Posterior vena cava (tissue), 2 donors: ENCODE measurements at regions not wholly inside any gene's neighbourhood (a gene's known extent, or its start where the extent isn't known, plus 50 kb on each side); places are given as distances from the start of the nearest gene placed in this dataset.

ENCODE experiments used
- DNase-seq: peaks from one replicate; pipeline ENCODE4 v3.0.0-alpha.2; 2020; ENCODE audit warnings: low spot score
- intact Hi-C, 2 donors: fragments of 100-400 bp; cut with DNase I; formaldehyde crosslinking; loops; one replicate each; pipeline versions ENCODE4 v1.14.1 to v1.14.2; 2022 to 2023
- microRNA-seq, 2 donors: library from miRNA; unstranded; fragments of <30 nt; microRNA quantifications; one replicate each; pipeline ENCODE4 v1.2.0, GENCODE V29; 2020 to 2021; ENCODE audit warnings: borderline microRNAs expressed in 2 of 2
- donor health status: DM: yes; HTN: yes; CAD: no.
- donor health status: DM: yes; HTN: yes; CAD: no.

DNA sequence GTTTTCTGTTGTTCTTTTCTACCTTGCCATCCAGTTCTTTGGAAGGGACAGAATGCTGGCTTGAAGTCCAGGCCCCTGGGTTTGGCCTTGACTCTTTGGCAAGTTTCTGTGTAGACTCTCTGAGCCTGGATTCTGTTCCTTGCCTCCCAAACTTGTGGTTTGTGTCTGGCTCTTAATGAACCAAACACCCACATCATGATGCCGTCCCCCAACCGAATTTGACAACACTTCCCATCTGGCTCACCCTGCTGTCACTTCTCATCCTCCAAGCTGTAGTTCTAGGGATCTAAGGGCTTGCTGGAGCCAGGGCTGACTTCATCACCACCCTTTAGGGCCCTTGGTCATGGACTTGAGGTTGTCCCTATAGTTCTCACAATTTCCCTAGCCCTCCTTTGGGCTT, 68.9 kb upstream of the CELF4 start:
- intact Hi-C loops: no loop called here
- no peak for DNase-seq

DNA sequence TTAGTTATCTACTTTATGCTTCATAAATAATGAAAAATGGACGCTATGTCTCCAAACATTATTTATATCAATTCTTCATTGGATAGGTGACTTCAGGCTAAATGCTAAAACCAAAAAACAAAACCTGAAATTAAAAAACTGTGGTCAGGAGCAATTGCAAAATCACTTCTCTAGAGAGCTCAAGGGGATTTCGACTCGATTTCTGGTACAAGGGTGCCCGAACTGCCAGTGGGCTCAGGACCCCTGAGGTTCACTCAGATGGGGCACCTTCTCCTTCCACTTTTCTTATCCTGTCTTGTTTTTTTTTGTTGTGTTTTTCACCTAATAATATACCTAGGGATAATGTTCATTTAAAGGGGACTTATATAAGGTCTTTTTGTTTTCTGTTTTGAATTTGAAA, 65.8 kb upstream of the CELF4 start:
- no peak for DNase-seq
- intact Hi-C loops: no loop called here

DNA sequence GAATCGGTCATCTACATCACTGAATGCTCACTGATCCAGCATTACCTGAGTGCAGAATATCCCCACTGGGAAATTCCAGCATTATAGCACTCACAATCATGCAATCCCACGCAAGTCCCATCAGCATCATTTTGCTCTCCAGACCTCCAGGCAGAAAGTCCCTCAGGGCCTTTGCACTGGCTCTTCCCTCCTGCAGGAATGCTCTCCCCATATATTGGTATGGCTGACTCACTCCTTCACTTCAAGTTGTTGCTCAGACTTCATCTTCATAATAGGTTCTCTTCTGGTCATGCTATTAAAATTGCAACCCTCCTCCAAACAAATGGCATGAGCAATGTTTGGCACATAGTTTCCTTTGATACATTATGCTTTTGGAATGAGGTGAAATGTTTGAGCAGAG, 64.7 kb upstream of the CELF4 start:
- intact Hi-C loops: no loop called here
- DNase-seq: no peak

DNA sequence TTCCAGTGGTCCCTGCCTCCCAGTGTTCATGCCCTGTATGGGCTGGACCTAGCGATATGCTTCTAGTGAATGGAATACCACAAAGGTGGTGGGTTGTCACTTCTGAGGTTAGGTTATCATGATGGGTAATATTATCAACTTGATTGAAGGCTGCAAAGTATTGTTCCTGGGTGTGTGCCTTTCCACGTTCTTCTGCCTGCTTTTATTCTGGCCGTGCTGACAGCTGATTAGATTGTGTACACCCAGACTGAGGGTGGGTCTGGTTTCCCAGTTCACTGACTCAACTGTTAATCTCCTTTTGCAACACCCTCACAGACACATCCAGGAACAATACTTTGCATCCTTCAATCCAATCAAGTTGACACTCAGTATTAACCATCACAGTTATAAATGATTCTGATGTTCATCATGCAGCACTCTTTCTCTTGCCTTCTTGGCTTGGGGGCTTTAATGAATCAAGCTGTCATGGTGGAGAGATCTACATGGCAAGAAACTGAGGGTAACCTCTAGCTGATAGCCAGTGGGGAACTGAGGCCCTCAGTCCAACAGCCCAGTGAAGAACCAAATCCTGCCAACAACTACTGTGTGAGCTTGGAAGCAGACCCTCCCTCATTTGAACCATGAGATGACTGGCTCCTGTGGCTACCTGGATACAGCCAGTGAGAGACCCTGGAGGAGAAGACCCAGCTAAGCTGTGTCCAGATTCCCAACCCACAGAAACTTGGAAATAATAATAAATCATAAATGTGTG, 63.0 kb upstream of the CELF4 start:
- intact Hi-C loops: no loop called here
- DNase-seq: no peak

DNA sequence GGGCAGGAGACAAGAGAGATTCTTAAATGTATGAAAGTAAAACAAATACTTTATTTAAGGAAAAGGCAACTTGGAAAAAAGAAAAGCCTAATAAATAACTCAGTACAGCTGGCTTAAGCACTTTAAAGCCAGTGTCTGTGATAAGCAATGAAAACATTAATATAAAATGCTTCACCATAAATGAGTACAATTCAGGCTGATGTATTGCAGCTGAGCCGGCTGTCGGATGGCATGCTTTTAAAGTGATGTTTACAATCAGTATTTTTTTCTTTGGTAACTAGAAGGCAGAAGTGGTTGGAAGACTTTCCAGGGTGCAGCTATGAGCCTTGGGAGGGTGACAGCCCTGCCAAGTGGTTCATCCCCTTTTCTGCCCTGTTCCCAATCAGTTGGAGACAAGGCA, 58.7 kb upstream of the CELF4 start:
- DNase-seq: no peak
- intact Hi-C loops: no loop called here

DNA sequence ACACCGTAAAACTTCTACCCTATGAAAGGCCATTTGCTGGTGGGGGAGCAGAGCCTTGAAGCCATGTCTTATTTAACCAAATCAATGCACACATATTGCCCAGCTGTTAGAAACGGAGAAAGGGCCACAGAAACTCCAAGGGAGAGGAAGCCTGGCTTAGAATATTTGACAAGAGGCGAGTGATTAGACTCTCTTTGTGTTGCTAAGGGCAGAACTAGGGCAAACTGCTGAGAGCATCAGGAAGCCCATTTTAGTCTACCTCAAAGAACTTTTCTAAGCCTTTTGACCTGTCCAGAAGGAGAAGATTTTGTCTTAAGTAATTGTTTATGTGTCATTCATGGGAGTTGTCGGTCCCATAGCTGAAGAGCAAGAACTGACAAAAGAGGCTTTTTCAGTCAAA, 54.4 kb upstream of the CELF4 start:
- intact Hi-C loops: no loop called here
- DNase-seq: no peak

DNA sequence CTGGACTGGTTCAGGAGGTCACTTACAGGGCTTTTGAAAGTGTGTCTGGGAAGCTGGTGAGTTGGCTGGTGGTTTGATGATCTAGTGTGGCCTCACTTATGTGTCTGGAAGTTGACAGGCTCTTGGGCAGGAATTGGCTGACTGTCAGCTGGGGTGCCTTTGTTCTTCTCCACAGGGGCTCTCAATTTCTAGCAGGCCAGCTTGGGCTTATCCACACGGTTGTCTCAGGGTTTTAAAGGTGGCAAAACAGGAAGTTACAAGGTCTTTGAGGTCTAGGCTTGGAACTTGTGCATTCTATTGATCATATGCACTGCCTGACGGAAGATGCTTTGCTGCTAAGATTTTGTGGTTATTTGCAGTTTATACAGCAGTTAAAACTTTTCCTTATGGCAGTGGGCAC, 52.0 kb upstream of the CELF4 start:
- intact Hi-C loops: no loop called here
- no peak for DNase-seq

Small RNA genes lying in the stretch of these regions (microRNA-seq; reads per million reads assigned to microRNA genes)
- gene MIR4318: 0 reads per million in 2 donors
- 0 reads per million in 2 donors for gene MIR5583-1
- gene MIR5583-2: 0 reads per million in 2 donors
- 0 reads per million in 2 donors for gene MIR924
